ENCODE measurements at regions not wholly inside any gene's neighbourhood (a gene's known extent, or its start where the extent isn't known, plus 50 kb on each side); places are given as distances from the start of the nearest gene placed in this dataset.

GRCh38 chr2:193989645-193990044 is 1667.4 kb upstream of the SLC39A10 start (continued):
- TF ChIP-seq RELA (IDR thresholded peaks at IDR 0.05; ENCODE audit: borderline replicate concordance, partially characterized antibody), result no peak
- TF ChIP-seq HDGF (IDR thresholded peaks at IDR 0.05), result no peak
- TF ChIP-seq USF2 (IDR thresholded peaks at IDR 0.05; ENCODE audit: borderline replicate concordance, low read depth, low read length), result no peak
- TF ChIP-seq MEF2B (IDR thresholded peaks at IDR 0.05; ENCODE audit: partially characterized antibody, poor library complexity, severe bottlenecking), result no peak
- no peak for TF ChIP-seq MTA3 (IDR thresholded peaks at IDR 0.05; ENCODE audit: borderline replicate concordance, low read length)
- TF ChIP-seq BACH1 (IDR thresholded peaks at IDR 0.05; ENCODE audit: borderline replicate concordance), result no peak

DNA sequence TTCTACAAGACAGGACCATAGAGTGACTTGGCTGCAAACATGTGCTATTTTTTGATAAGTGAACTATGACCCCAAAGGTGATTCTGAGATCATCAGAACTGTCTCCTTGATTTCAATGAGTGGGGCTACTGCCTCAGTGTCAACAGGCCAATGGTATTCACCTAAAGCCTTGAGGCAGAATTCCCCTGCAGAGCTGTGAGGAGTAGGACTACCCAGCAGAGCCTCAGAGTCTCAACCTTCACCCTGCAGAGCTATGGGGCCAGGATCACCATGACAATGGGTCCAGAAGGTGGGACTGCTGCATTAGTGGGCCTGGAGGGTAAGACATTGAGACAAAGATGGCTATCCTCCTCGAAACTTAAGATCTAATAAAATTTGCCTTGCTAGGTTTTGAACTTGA is 1668.2 kb upstream of the SLC39A10 start:
- no peak overlapping the region for H2AFZ ChIP-seq (ENCODE audit: control insufficient read depth, low read depth, low read length)
- TF ChIP-seq ZNF592 (IDR thresholded peaks at IDR 0.05) (no peak), PAX5 (IDR thresholded peaks at IDR 0.05; ENCODE audit: borderline replicate concordance, low read depth, low read length) (no peak), ZNF384 (IDR thresholded peaks at IDR 0.05; ENCODE audit: borderline replicate concordance, low read depth, low read length) (no peak)
- no peaks in the 10 kb centered on the region for H3K79me2 ChIP-seq (ENCODE audit: control insufficient read depth, insufficient read depth, low read length)
- no peak overlapping the region for H3K27ac ChIP-seq (ENCODE audit: control insufficient read depth, insufficient read depth)
- no peaks in the 10 kb centered on the region for H3K9me3 ChIP-seq (replicated peaks; ENCODE audit: control insufficient read depth, insufficient read depth, low read length)
- H3K4me3 ChIP-seq, result no peak overlapping the region
- ChIA-PET POLR2A (no interaction called here), CTCF (no interaction called here), SMC1A (ENCODE audit: uncharacterized antibody, unreplicated experiment) (interaction anchor here (1.2 kb wide), 1 partner anchor 9 kb away, joined by 3 read pairs; no protein-coding TSS in a partner anchor), RAD21 (ENCODE audit: unreplicated experiment) (no interaction called here)
- no peak overlapping the region for H3K9ac ChIP-seq (ENCODE audit: control insufficient read depth, insufficient read depth, low read length)
- ATAC-seq (no peak), FAIRE-seq (no peak), DNase-seq (ENCODE audit: low read depth, low spot score) (no peak)
- no peaks in the 10 kb centered on the region for H3K4me1 ChIP-seq (ENCODE audit: control insufficient read depth, insufficient read depth, low read length)
- intact Hi-C loops (cut with micrococcal nuclease; ENCODE audit: unreplicated experiment) (no loop called here), in situ Hi-C loops (cut with MboI) (no loop called here)
- H3K36me3 ChIP-seq (ENCODE audit: control insufficient read depth in 2 of 2, insufficient read depth in 2 of 2, low read length in 1 of 2), result no peaks in the 10 kb centered on the region
- WGBS (ENCODE audit: insufficient coverage, insufficient replicate concordance, low lambda C conversion rate, missing lambda C conversion rate), result 0% methylated on average over 1 of the region's 1 CpG
- no peaks in the 10 kb centered on the region for H3K27me3 ChIP-seq (replicated peaks in 1 of 2; ENCODE audit: control insufficient read depth in 2 of 2, insufficient read depth in 2 of 2, low read length in 1 of 2)
- H3K4me2 ChIP-seq (ENCODE audit: control insufficient read depth, insufficient read depth), result no peak overlapping the region
- no peaks in the 10 kb centered on the region for H4K20me1 ChIP-seq (ENCODE audit: control insufficient read depth, insufficient read depth)
- BruUV-seq (replicated peaks), result no TSS peak

Data from GM12878 (cell line).